OCI-LY3 (cell line): ENCODE measurements at regions not wholly inside any gene's neighbourhood (a gene's known extent, or its start where the extent isn't known, plus 50 kb on each side); places are given as distances from the start of the nearest gene placed in this dataset.

Experiments
- CTCF ChIP-seq: fragments of 200-600, 300-600 bp; sonication (generic); IDR thresholded peaks from 2 replicates; pipeline ENCODE4 v1.5.1; 2014; ENCODE audit warnings: antibody characterized with exemption, low read length, low read depth
- EZH2phosphoT487 ChIP-seq: fragments of 200-600 bp; shearing (Covaris generic); IDR thresholded peaks from 2 replicates; pipeline ENCODE4 v1.6.1; 2018; ENCODE audit warnings: antibody characterized with exemption, mixed run types, low read depth

GRCh38 chr16:52787709-52788108 is 240.8 kb upstream of the TOX3 start:
- no peak for TF ChIP-seq CTCF
- no peak for TF ChIP-seq EZH2phosphoT487
